ENCODE measurements at regions not wholly inside any gene's neighbourhood (a gene's known extent, or its start where the extent isn't known, plus 50 kb on each side); places are given as distances from the start of the nearest gene placed in this dataset.

DNA sequence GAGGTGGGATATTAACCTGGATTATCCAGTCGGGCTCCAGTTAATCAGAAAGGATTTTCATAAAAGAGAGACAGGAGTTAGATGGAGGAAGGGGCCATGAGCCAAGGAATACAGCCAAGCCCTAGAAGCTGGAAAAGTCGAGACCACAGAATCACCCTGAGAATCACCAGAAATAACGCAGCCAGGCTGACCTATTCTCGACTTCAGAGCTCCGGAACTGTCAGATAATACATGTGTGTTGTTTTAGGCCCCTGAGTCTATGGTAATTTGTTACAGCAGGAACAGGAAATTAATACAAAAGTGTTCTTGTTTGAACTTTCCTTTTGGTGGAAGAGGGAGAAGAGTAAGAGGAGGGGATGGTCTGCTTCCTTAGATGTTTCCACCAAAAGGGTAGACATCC, 208.1 kb downstream of the JCAD start:
- ChIA-PET CTCF (no interaction called here), POLR2A (interaction anchor here (1.3 kb wide), 1 partner anchor 121 kb away, joined by 4 read pairs; no protein-coding TSS in a partner anchor)
- no peak overlapping the region for H3K4me3 ChIP-seq (ENCODE audit: low read depth, low read length)
- TF ChIP-seq, protein P1, sequence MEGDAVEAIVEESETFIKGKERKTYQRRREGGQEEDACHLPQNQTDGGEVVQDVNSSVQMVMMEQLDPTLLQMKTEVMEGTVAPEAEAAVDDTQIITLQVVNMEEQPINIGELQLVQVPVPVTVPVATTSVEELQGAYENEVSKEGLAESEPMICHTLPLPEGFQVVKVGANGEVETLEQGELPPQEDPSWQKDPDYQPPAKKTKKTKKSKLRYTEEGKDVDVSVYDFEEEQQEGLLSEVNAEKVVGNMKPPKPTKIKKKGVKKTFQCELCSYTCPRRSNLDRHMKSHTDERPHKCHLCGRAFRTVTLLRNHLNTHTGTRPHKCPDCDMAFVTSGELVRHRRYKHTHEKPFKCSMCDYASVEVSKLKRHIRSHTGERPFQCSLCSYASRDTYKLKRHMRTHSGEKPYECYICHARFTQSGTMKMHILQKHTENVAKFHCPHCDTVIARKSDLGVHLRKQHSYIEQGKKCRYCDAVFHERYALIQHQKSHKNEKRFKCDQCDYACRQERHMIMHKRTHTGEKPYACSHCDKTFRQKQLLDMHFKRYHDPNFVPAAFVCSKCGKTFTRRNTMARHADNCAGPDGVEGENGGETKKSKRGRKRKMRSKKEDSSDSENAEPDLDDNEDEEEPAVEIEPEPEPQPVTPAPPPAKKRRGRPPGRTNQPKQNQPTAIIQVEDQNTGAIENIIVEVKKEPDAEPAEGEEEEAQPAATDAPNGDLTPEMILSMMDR (IDR thresholded peaks at IDR 0.05; ENCODE audit: insufficient read depth, low read length, missing control alignments): no peak
- DNase-seq (ENCODE audit: low read depth, low spot score): no peak

GRCh38 chr10:29850371-29850770, 209.0 kb downstream of the JCAD start:
- ChIA-PET CTCF (interaction anchor here (1.3 to 2.1 kb wide), 2 partner anchors 8 to 315 kb away, joined by 3 to 11 read pairs; no protein-coding TSS in a partner anchor), POLR2A (interaction anchor here (0.7 kb wide), 1 partner anchor 153 kb away, joined by 3 read pairs; no protein-coding TSS in a partner anchor)
- no peak for DNase-seq (ENCODE audit: low read depth, low spot score)
- H3K4me3 ChIP-seq (ENCODE audit: low read depth, low read length): no peak overlapping the region
- TF ChIP-seq, protein P1 (IDR thresholded peaks at IDR 0.05; ENCODE audit: insufficient read depth, low read length, missing control alignments): no peak

DNA sequence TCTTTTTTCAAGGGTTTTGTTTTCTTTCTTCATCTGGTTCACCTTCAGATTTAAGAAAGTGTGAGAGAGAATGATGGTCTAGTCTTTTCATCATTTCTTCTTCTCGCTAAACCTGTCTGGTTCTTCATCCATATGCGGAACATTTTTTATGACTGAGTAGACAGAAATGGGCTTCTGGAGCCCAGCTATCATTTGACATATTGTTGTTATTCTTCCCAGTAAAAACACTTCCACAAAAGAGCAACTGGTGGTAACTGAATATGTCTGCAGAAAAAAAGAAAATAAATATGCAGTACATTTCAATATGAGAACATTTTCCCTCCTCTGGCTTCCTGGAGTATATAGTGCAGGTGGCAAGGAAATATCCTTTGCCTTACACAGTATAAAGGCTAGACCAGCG, 209.5 kb downstream of the JCAD start:
- POLR2A ChIA-PET: interaction anchor here (0.7 to 0.8 kb wide), 2 partner anchors 10 to 154 kb away, joined by 3 read pairs; no protein-coding TSS in a partner anchor

DNA sequence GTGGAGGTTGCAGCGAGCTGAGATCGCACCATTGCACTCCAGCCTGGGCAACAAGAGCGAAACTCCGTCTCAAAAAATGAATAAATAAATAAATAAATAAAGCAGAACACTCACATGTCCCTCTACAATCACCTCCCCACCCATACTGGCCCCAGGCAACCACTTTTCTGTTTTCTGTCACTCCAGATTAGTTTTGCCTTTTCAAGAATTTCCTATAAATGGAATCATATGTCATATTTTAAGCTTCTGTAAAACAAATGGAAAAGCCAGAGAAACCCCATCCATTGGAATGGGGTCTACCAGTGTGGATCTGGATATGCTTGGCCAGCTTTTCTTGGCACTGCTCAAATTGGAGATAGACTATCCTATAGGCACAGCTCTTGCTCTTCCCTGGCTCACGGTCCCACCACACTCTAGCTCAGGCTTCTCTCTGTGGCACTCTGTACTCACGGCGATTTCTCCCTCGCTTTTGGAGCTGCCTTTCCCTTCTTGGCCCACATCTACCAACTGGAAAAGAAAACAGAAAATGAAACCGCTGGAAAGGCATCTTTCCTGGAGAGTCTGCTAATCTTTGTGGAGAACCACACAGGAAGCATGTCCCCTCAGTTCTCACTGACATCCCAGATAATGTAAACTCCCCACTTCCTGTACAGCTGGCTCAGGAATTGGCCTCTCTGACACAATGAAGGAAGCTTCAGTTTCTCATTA, 210.1 kb downstream of the JCAD start:
- H3K4me3 ChIP-seq (ENCODE audit: low read depth, low read length): peak overlapping the region; percentile 41
- ChIA-PET CTCF (interaction anchor here (1.0 to 2.1 kb wide), 4 partner anchors 8 to 314 kb away, joined by 3 to 11 read pairs (median 4); no protein-coding TSS in a partner anchor), POLR2A (interaction anchor here (0.7 to 0.8 kb wide), 2 partner anchors 11 to 38 kb away, joined by 3 read pairs; no protein-coding TSS in a partner anchor)
- DNase-seq (ENCODE audit: low read depth, low spot score): no peak
- TF ChIP-seq, protein P1 (IDR thresholded peaks at IDR 0.05; ENCODE audit: insufficient read depth, low read length, missing control alignments): no peak

More for the DNA sequence above, 209.5 kb downstream of the JCAD start:
- no peak for DNase-seq (ENCODE audit: low read depth, low spot score)
- TF ChIP-seq, protein P1 (IDR thresholded peaks at IDR 0.05; ENCODE audit: insufficient read depth, low read length, missing control alignments): no peak
- CTCF ChIA-PET: interaction anchor here (1.0 to 2.1 kb wide), 4 partner anchors 8 to 315 kb away, joined by 3 to 11 read pairs (median 4); no protein-coding TSS in a partner anchor
- H3K4me3 ChIP-seq (ENCODE audit: low read depth, low read length): peak overlapping the region; percentile 41

DNA sequence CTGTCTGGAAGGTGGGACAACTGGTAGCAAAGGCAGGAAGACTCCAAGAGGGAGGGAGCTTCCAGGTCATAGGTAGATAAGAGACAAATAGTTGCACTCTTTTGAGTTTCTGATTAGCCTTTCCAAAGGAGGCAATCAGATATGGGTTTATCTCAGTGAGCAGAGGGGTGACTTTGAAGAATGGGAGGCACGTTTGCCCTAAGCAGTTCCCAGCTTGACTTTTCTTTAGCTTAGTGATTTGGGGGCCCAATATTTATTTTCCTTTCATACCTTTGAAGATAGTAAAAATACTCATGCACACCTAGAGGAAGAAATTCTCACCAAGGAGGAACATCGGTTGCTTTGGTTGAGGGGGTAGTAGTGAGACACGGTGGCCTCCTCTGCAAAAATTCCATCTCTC, 212.1 kb upstream of the SVIL start:
- TF ChIP-seq, protein P1 (IDR thresholded peaks at IDR 0.05; ENCODE audit: insufficient read depth, low read length, missing control alignments): no peak
- POLR2A ChIA-PET: no interaction called here
- no peak overlapping the region for H3K4me3 ChIP-seq (ENCODE audit: low read depth, low read length)
- CTCF ChIA-PET: interaction anchor here (0.6 kb wide), 1 partner anchor 9 kb away, joined by 3 read pairs; no protein-coding TSS in a partner anchor
- no peak for DNase-seq (ENCODE audit: low read depth, low spot score)

DNA sequence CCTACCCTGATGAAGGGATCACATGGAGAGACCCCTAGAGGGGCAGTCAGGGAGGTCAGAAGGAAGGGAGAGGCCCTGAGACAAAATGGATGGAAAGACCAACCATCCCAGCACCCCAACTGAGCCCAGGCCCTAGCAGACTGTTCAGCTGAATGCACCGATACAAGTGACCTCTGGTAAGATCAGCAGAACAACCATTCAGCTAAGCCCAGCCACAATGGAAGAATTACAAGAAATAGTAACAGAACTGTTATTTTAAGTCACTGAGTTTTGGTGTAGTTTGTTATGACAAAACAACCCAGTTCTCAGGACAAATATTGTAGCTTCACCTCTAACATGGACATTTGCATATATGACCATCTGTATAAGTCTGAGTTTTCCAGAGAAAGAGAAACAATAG, 210.4 kb upstream of the SVIL start:
- no peak for DNase-seq (ENCODE audit: low read depth, low spot score)
- TF ChIP-seq, protein P1 (IDR thresholded peaks at IDR 0.05; ENCODE audit: insufficient read depth, low read length, missing control alignments): no peak
- ChIA-PET POLR2A (no interaction called here), CTCF (interaction anchor here (1.0 kb wide), 1 partner anchor 14 kb away, joined by 3 read pairs; no protein-coding TSS in a partner anchor)
- H3K4me3 ChIP-seq (ENCODE audit: low read depth, low read length): no peak overlapping the region

All from AG04449 (cell line).